Activated T-helper 17 cell treated with anti-CD3 and anti-CD28 coated beads, Interleukin-2, amount 50 U/mL, for 72 hours (primary cell): ENCODE measurements at regions not wholly inside any gene's neighbourhood (a gene's known extent, or its start where the extent isn't known, plus 50 kb on each side); places are given as distances from the start of the nearest gene placed in this dataset.

Source experiments
- ATAC-seq: fragments of 150-1000 bp; cut with Tn5 transposase; replicated peaks from 2 replicates; pipeline ENCODE4 v1.10.0; 2021; ENCODE audit warnings: mild to moderate bottlenecking, moderate library complexity
- H3K27ac Mint-ChIP-seq: one replicate; pipeline ENCODE4 v1.8.0; 2022; ENCODE audit warnings: mixed read lengths
- H3K27me3 Mint-ChIP-seq: one replicate; pipeline ENCODE4 v1.8.0; 2022; ENCODE audit warnings: mixed read lengths
- H3K36me3 Mint-ChIP-seq: one replicate; pipeline ENCODE4 v1.8.0; 2022; ENCODE audit warnings: low read depth, mild to moderate bottlenecking, mixed read lengths
- H3K4me1 Mint-ChIP-seq: one replicate; pipeline ENCODE4 v1.8.0; 2022; ENCODE audit warnings: mixed read lengths
- H3K4me3 Mint-ChIP-seq: one replicate; pipeline ENCODE4 v1.8.0; 2022; ENCODE audit warnings: mild to moderate bottlenecking, mixed read lengths
- H3K9me3 Mint-ChIP-seq: one replicate; pipeline ENCODE4 v1.8.0; 2022; ENCODE audit warnings: mixed read lengths

GRCh38 chr10:56599201-56599600 lies 238.1 kb upstream of the ZWINT start:
- H3K9me3 Mint-ChIP-seq, result no peaks in the 10 kb centered on the region
- no peaks in the 10 kb centered on the region for H3K27me3 Mint-ChIP-seq
- no peak overlapping the region for H3K4me3 Mint-ChIP-seq
- H3K4me1 Mint-ChIP-seq, result no peaks in the 10 kb centered on the region
- H3K36me3 Mint-ChIP-seq, result no peaks in the 10 kb centered on the region
- no peak for ATAC-seq
- H3K27ac Mint-ChIP-seq, result no peak overlapping the region

DNA sequence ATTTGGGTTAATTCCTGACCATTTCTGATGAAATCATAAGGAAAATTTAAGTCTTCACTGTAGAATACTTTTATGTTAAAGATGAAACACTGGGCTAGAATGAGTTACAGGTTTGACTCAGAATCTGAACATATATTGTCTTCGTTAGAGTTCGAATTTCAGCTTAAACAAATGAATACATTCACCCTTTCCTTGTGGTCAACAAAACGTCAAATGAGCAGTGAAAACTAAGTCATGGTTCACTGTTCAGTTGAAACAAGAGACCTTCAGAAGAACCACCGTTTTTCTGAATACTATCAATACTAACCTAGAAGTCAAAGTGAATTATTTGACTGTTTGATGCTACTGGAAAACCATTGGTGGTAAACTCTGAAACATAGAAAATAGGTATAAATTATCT lies 235.2 kb upstream of the ZWINT start:
- H3K4me1 Mint-ChIP-seq, result no peaks in the 10 kb centered on the region
- no peaks in the 10 kb centered on the region for H3K36me3 Mint-ChIP-seq
- no peak overlapping the region for H3K27ac Mint-ChIP-seq
- no peak for ATAC-seq
- H3K27me3 Mint-ChIP-seq, result no peaks in the 10 kb centered on the region
- H3K9me3 Mint-ChIP-seq, result no peaks in the 10 kb centered on the region
- H3K4me3 Mint-ChIP-seq, result no peak overlapping the region

GRCh38 chr10:56593120-56593519 lies 232.1 kb upstream of the ZWINT start:
- no peak for ATAC-seq
- no peaks in the 10 kb centered on the region for H3K36me3 Mint-ChIP-seq
- H3K4me3 Mint-ChIP-seq, result no peak overlapping the region
- H3K27me3 Mint-ChIP-seq, result no peaks in the 10 kb centered on the region
- H3K4me1 Mint-ChIP-seq, result no peaks in the 10 kb centered on the region
- H3K27ac Mint-ChIP-seq, result no peak overlapping the region
- no peaks in the 10 kb centered on the region for H3K9me3 Mint-ChIP-seq

GRCh38 chr10:56586461-56586891 lies 225.4 kb upstream of the ZWINT start:
- Mint-ChIP-seq H3K27ac (no peak overlapping the region), H3K4me1 (no peaks in the 10 kb centered on the region), H3K36me3 (no peaks in the 10 kb centered on the region), H3K27me3 (no peaks in the 10 kb centered on the region), H3K4me3 (no peak overlapping the region), H3K9me3 (no peaks in the 10 kb centered on the region)
- no peak for ATAC-seq

DNA sequence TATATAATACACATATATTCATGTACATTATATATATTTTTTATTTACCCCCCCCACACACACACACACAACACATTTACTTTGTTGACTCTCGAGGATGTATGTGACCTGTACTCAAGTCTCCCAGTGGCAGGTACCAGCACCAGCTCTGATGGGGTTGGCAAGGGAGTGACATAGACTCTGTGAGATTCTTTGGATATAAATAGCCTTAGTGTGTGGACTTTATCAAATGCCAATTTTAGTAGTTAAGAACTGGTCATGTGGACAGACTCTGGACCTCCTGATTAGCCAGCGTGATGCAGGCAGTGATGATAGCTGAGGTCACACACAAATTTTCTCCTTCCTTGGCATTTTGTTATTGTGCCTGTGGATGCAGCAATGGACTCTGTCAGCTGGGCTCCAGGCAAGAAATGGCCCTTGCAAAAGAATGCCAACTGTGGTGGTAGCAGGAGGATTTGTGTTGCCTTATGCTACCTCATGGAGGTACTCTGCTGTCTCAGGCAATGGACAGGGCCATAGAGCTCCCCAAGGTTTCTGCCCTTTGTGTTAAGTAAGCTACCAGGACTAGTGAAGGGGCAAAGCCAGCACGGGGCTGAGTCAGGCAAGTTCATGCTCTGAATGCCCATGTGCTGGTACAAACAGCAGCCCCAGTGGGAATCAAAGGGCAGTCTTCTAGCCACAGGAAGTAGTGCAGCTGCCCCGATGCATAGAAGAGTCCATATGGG lies 224.6 kb upstream of the ZWINT start:
- no peak for ATAC-seq
- no peaks in the 10 kb centered on the region for H3K27me3 Mint-ChIP-seq
- no peak overlapping the region for H3K4me3 Mint-ChIP-seq
- no peak overlapping the region for H3K27ac Mint-ChIP-seq
- no peaks in the 10 kb centered on the region for H3K9me3 Mint-ChIP-seq
- no peaks in the 10 kb centered on the region for H3K36me3 Mint-ChIP-seq
- H3K4me1 Mint-ChIP-seq, result no peaks in the 10 kb centered on the region

- H3K27ac Mint-ChIP-seq, result no peak overlapping the region
- H3K4me3 Mint-ChIP-seq, result no peak overlapping the region
- no peaks in the 10 kb centered on the region for H3K36me3 Mint-ChIP-seq
- no peaks in the 10 kb centered on the region for H3K27me3 Mint-ChIP-seq
- no peak for ATAC-seq
- no peaks in the 10 kb centered on the region for H3K9me3 Mint-ChIP-seq
- no peaks in the 10 kb centered on the region for H3K4me1 Mint-ChIP-seq
These were observed 222.3 kb upstream of the ZWINT start for GRCh38 chr10:56583316-56583715.

DNA sequence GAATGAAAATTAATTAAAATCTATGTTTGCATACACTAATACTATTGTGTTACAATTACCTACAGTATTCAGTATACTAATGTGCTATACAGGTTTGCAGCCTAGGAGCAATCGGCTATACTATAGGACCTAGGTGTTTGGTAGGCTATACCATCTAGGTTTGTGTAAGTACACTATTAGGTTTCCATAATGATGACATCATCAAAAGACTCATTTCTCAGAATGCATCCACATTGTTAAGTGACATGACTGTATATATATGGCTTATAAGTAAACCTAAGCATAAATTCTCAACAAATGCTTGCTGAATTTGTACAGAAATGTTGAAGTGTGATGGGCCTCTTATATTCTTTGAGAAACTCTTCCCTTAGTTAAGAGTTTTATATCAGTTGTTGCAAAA lies 206.5 kb upstream of the ZWINT start:
- ATAC-seq, result no peak
- H3K27me3 Mint-ChIP-seq, result no peaks in the 10 kb centered on the region

DNA sequence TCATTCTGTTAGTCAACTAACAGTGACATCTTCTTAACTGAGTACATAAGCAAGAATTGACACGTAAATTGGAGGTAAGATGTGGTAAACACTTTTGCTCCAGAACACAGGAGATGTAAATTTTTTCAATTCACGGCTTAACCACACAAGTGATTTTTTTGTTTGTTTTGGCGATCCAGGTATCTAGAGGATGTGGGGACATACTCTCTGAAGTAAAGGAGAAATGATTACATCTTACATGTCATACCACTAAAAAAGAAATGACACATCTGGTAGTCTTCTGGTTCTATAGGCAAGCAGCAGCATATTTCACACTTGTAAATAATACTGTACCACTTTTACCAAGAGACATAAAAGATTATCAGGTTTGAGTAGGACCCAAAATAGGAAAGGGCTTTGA lies 200.3 kb upstream of the ZWINT start:
- no peaks in the 10 kb centered on the region for H3K4me1 Mint-ChIP-seq
- H3K27ac Mint-ChIP-seq, result no peak overlapping the region
- no peak for ATAC-seq
- no peaks in the 10 kb centered on the region for H3K27me3 Mint-ChIP-seq
- H3K4me3 Mint-ChIP-seq, result no peak overlapping the region
- no peaks in the 10 kb centered on the region for H3K36me3 Mint-ChIP-seq
- H3K9me3 Mint-ChIP-seq, result peaks cover 5% of the 10 kb centered on the region

More for the DNA sequence above, 206.5 kb upstream of the ZWINT start:
- Mint-ChIP-seq H3K27ac (no peak overlapping the region), H3K4me3 (no peak overlapping the region), H3K4me1 (no peaks in the 10 kb centered on the region), H3K36me3 (no peaks in the 10 kb centered on the region), H3K9me3 (peaks cover 14% of the 10 kb centered on the region)

DNA sequence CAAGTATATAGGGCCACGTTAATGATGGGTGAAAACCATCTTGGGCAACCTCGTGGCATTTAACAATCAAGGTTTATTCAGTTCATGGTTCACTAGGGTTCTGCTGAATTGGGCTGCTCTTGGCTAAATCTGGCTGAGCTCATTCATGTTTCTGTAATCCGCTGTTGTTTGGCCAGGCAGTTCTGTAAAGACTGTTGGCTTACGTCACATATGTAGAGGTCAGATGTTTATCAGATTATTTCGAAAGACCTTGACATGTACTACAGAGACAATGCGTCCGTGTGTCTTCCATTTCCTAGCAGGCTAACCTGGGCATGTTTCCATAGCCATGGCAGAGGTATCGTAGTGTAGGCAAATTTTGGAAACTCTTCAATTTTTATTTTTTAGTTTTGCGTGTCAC lies 190.0 kb upstream of the ZWINT start:
- no peak overlapping the region for H3K27ac Mint-ChIP-seq
- no peak for ATAC-seq
- H3K27me3 Mint-ChIP-seq, result no peaks in the 10 kb centered on the region
- peaks cover 10% of the 10 kb centered on the region for H3K9me3 Mint-ChIP-seq
- H3K4me3 Mint-ChIP-seq, result no peak overlapping the region
- no peaks in the 10 kb centered on the region for H3K4me1 Mint-ChIP-seq
- no peaks in the 10 kb centered on the region for H3K36me3 Mint-ChIP-seq

DNA sequence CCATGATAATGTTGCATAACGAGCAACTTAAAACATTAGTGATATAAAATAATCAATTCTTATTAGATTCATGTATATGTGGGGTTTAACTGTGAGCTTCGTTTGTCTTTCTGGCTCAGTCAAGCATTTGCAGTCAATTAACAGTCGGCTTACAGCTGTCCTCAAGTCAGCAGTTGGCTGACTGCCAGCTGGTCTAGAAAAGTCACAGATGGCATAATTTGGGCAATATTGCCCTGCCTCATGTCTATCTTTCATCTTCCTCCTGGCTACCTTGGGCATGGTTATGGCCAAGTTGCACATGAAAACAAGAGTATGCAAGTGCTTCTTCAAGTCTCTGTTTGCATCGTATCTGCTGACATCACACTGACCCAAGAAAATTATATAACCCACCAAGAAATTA lies 186.1 kb upstream of the ZWINT start:
- no peaks in the 10 kb centered on the region for H3K4me1 Mint-ChIP-seq
- no peaks in the 10 kb centered on the region for H3K36me3 Mint-ChIP-seq
- H3K9me3 Mint-ChIP-seq, result peaks cover 6% of the 10 kb centered on the region
- H3K27me3 Mint-ChIP-seq, result no peaks in the 10 kb centered on the region
- no peak overlapping the region for H3K4me3 Mint-ChIP-seq
- no peak for ATAC-seq
- H3K27ac Mint-ChIP-seq, result no peak overlapping the region

- H3K4me1 Mint-ChIP-seq, result no peaks in the 10 kb centered on the region
- H3K4me3 Mint-ChIP-seq, result no peak overlapping the region
- H3K27ac Mint-ChIP-seq, result no peak overlapping the region
- H3K36me3 Mint-ChIP-seq, result no peaks in the 10 kb centered on the region
- no peaks in the 10 kb centered on the region for H3K27me3 Mint-ChIP-seq
- peaks cover 3% of the 10 kb centered on the region for H3K9me3 Mint-ChIP-seq
- no peak for ATAC-seq
These were observed 176.9 kb upstream of the ZWINT start for GRCh38 chr10:56537984-56538383.

DNA sequence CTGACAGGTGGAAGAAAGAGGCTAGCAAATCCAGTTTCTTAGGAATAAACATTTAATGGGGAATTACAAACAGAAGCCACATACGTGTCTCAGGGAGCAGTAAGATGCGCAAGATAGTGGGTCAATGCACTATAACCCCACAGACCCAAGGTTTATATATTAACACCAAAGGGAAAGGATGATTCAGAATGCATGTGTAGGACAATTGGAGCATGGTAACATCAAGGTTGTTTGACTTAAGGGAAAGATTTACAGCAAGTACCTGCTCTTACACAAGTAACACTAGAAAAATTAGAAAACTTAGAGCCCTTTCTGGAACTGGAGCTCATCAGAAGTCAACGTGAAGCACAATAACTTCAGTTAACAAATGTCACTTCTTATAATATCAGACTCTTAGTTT lies 161.1 kb upstream of the ZWINT start:
- H3K4me3 Mint-ChIP-seq, result no peak overlapping the region
- no peaks in the 10 kb centered on the region for H3K36me3 Mint-ChIP-seq
- ATAC-seq, result no peak
- no peaks in the 10 kb centered on the region for H3K27me3 Mint-ChIP-seq
- peaks cover 7% of the 10 kb centered on the region for H3K9me3 Mint-ChIP-seq
- no peaks in the 10 kb centered on the region for H3K4me1 Mint-ChIP-seq
- no peak overlapping the region for H3K27ac Mint-ChIP-seq

- no peak overlapping the region for H3K27ac Mint-ChIP-seq
- no peak for ATAC-seq
- no peak overlapping the region for H3K4me3 Mint-ChIP-seq
- H3K4me1 Mint-ChIP-seq, result no peaks in the 10 kb centered on the region
- H3K27me3 Mint-ChIP-seq, result no peaks in the 10 kb centered on the region
- no peaks in the 10 kb centered on the region for H3K9me3 Mint-ChIP-seq
- H3K36me3 Mint-ChIP-seq, result no peaks in the 10 kb centered on the region
These were observed 147.5 kb upstream of the ZWINT start for GRCh38 chr10:56508562-56508961.

- Mint-ChIP-seq H3K27me3 (no peaks in the 10 kb centered on the region), H3K4me1 (no peaks in the 10 kb centered on the region)
- no peak for ATAC-seq
These were observed 146.0 kb upstream of the ZWINT start for GRCh38 chr10:56507033-56507432.

DNA sequence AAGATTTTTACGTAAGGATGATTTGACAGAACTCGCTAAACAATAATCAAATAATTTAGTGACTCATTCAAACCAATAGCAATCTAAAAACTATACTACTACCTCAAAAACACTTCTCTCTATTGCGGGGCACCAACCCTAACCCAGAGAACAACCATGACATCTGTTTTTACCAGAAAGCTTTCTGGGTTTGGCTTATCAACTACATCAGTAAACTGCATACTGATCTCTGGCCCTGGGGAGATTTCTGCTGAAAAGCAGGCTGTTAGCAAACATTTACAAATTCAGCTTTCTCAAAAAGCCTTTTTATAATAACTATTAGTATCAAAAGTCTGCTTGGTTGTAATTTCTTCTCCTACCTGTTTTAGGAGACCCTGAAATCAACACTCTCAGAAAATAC lies 144.5 kb upstream of the ZWINT start:
- no peak overlapping the region for H3K4me3 Mint-ChIP-seq
- no peak for ATAC-seq
- H3K36me3 Mint-ChIP-seq, result no peaks in the 10 kb centered on the region
- H3K27me3 Mint-ChIP-seq, result no peaks in the 10 kb centered on the region
- no peaks in the 10 kb centered on the region for H3K9me3 Mint-ChIP-seq
- H3K4me1 Mint-ChIP-seq, result no peaks in the 10 kb centered on the region
- no peak overlapping the region for H3K27ac Mint-ChIP-seq

More at GRCh38 chr10:56507033-56507432, 146.0 kb upstream of the ZWINT start:
- H3K4me3 Mint-ChIP-seq, result no peak overlapping the region
- no peak overlapping the region for H3K27ac Mint-ChIP-seq
- H3K36me3 Mint-ChIP-seq, result no peaks in the 10 kb centered on the region
- no peaks in the 10 kb centered on the region for H3K9me3 Mint-ChIP-seq

DNA sequence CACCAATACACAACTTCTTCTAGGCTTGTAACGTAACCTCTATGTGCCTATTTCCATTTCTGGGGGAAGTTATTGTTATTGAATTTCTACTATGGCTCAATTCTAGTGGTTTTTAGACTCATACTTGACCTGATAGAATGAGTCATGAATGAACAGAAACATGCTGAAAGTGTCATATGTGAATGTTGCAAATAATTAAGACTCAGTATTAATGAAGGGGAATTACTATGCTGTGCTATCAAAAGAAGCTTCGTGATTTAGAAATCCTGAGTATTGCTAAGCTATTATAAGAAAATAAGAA lies 135.1 kb upstream of the ZWINT start:
- Mint-ChIP-seq H3K27ac (no peak overlapping the region), H3K4me1 (no peaks in the 10 kb centered on the region), H3K27me3 (no peaks in the 10 kb centered on the region), H3K9me3 (peaks cover 3% of the 10 kb centered on the region), H3K36me3 (no peaks in the 10 kb centered on the region), H3K4me3 (no peak overlapping the region)
- no peak for ATAC-seq
